HG03159 (cell line): ENCODE measurements at regions not wholly inside any gene's neighbourhood (a gene's known extent, or its start where the extent isn't known, plus 50 kb on each side); places are given as distances from the start of the nearest gene placed in this dataset.

Source experiments
- ATAC-seq: cut with Tn5 transposase; IDR thresholded peaks from one replicate; pipeline ENCODE4 v1.9.1; 2021; ENCODE audit warnings: mild to moderate bottlenecking, moderate library complexity; ENCODE audit not compliant: unreplicated experiment

- no peak for ATAC-seq
These were observed 1101.7 kb upstream of the GHITM start for GRCh38 chr10:83037653-83038052.

GRCh38 chr10:83038631-83039030 is 1100.7 kb upstream of the GHITM start:
- ATAC-seq, result no peak

GRCh38 chr10:83045731-83046130 is 1093.6 kb upstream of the GHITM start:
- ATAC-seq, result no peak

DNA sequence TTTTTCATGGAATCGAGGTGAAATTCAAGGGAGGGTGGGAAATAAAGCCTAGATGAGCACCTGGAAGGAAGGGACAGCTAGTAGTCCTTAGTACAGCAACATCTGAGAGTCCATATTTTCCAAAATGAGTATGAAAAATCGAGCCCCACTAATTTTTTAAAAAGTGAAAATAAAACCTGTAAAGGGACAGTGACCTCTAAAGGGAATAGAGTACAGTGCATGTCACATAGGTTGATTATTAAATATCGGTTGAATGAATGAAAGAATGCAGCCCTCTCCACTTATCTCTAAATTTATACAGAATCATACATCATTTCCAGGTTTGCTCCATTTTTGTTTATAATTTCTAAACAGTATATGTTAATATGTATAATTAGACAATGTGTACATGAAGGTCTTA is 1088.5 kb upstream of the GHITM start:
- ATAC-seq, result no peak

DNA sequence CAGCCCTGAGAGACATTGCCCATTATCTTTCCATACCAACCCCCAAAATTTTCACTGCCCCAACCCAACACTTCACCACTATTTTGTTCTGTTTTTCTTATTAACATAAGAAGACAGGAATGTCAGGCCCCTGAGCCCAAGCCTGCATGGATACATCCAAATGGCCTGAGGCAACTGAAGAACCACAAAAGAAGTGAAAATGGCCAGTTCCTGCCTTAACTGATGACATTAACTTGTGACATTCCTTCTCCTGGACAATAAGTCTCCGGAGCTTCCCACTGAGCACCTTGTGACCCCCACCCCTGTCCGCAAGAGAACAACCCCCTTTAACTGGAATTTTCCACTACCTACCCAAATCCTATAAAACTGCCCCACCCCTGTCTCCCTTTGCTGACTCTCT is 1076.4 kb upstream of the GHITM start:
- ATAC-seq, result no peak

DNA sequence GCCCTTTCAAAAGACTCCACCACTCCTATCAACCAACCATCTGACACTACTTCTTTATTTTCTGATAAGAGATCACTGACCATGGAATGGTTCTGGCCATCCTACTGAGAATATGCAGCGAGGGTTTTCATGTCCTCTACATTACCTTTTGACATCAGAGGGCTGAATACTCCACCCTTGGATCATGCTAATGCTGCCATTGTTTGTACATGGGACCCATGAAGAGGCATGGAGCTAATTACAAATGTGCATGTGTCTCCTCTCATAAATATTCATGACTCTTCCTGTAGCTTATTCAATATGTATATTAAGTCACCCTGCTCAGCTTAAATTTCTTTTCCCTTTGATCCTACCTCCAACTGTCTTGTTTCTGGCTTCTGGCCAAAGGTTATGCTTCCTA is 1065.8 kb upstream of the GHITM start:
- ATAC-seq, result no peak

- no peak for ATAC-seq
These were observed 1064.1 kb upstream of the GHITM start for GRCh38 chr10:83075016-83075814.

GRCh38 chr10:83075815-83076355 is 1063.4 kb upstream of the GHITM start:
- no peak for ATAC-seq

DNA sequence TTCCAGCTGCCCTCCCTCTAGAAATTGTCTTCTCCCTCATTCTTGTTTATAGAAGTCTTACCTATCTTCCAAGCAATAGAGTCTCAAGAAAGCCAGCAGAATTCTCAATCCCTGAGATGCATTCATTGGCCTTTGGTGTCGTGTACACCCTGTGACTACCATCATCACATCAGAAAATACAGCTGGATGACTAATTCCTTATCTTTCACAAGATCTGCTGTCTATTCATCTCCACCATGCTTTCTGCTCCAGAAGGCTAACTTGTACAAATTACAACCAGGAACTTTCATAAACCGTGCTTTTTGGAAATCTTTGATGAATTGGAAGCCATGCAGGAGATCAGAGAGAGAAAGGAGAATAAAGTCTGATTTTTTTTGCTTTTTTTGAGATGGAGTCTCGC is 1062.9 kb upstream of the GHITM start:
- ATAC-seq, result no peak

DNA sequence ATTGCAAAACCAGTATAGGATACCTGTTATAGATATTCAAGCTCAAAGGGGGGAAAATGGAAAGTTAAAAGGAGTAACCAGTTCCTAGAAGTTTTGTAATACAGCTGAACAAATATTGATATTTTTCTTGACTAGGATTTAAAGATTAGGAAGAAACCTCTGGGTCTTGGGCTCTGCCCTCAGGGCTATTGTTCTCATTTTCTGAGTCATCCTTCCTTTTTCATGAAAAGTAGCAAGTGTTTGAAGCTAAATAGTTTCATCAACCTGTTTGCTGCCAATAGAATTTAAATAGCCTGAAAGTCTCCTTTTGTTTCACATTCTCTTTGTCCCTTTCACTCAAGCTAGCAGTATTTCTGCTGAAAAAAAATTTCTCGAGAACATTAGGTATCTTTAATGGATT is 1061.1 kb upstream of the GHITM start:
- ATAC-seq, result no peak

GRCh38 chr10:83078645-83079044 is 1060.7 kb upstream of the GHITM start:
- no peak for ATAC-seq

DNA sequence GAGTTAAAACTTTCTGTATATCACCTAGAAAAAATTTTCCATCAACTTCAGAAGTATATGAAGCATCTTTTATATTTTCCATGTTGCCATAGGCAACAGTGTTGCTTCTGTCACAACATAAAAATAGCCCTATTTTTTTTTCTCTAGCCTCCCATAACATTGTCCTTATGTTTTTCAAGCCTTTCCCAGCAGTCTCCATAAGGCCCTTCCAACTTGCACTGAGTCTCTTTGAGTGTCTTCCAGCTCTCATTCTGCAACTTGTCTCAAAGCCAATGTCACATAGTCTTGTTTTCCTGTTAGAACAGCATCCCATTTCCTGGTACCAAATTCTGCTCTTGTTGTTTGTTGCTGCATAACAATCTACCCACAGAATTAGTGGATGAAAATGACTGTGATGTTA is 1055.5 kb upstream of the GHITM start:
- ATAC-seq, result no peak

GRCh38 chr10:83089335-83089734 is 1050.0 kb upstream of the GHITM start:
- no peak for ATAC-seq

- ATAC-seq, result no peak
These were observed 1034.7 kb upstream of the GHITM start for GRCh38 chr10:83104616-83105015.

- no peak for ATAC-seq
These were observed 1030.6 kb upstream of the GHITM start for GRCh38 chr10:83108565-83109333.

DNA sequence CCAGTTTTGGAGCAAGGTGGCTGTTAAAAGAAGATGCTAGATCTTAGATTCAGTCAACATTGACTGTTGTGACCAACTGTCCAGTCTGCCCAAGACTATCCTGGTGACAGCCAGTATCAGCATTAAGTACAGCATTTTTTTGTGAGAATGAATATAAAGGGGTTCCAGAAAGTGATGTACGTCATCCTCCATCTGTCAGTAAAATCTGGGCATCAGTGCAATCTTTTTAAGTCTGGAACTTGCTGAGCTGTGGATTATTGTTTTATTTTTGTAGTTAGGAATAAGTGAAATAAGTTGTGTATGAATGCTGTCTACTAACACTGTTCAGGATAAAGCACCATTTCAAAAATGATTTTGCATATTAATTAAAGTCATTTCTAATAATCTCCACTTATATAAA is 1020.0 kb upstream of the GHITM start:
- no peak for ATAC-seq

DNA sequence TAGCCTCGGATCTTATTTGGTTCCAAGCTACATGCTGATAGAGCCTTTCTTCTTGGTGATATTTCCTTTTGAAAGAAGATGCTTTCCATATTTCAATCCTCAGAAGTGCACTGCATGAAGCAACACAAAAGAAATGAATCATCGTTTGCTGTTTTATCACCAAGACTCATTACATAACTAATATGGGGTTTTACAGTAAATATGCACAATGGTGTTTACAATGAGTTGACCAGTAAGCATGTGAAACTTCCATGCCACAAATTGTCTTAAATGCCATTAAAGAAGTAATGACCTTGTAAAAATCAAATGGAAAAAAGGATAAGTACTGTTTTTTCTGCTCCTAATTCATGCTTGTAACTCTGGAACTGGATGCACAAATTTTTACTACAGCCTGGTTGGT is 1017.0 kb upstream of the GHITM start:
- no peak for ATAC-seq

- no peak for ATAC-seq
These were observed 1011.2 kb upstream of the GHITM start for GRCh38 chr10:83127942-83128575.

- no peak for ATAC-seq
These were observed 998.5 kb upstream of the GHITM start for GRCh38 chr10:83140811-83141210.

DNA sequence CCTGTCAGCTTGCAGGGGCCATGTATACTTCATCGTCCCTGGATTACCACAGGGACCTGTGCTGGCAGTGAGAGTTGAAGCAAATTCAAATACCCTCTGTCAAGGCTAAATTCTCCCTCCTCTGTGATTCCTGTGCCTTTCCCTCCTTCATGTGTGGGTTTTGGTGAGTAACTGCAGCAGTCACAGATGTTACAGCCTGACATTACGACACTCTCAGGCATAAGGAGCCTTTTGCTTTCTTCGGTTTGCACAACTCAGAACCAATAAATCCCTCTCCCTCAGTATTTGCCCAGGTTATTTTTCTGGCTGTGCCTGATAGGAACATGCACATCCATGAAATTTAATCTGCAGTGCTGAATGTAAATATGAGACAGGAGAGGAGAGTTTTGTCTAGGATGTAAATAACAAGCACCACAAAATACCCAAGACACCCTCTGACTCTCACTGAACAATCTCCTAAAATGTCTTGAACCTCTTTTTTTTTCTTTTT is 997.2 kb upstream of the GHITM start:
- no peak for ATAC-seq

DNA sequence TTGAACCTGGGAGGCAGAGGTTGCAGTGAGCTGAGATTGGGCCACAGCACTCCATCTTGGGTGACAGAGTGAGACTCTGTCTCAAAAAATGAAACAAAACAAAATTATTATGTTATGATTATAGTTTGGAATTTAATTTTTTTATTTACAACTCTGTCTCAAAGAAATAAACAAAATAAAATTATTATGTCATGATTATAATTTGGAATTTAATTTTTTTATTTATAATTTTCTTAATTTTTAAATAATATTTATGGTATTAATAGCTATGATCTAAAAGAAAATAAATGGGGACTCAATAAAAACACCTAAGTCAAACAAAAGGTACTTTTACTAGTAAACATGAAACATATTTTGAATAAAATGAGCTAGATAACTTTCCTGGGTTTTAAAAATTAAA is 994.8 kb upstream of the GHITM start:
- no peak for ATAC-seq
